ENCODE measurements at regions not wholly inside any gene's neighbourhood (a gene's known extent, or its start where the extent isn't known, plus 50 kb on each side); places are given as distances from the start of the nearest gene placed in this dataset.
"Not testable (repeated sequence)": the region's sequence is repeated elsewhere in the genome, so short reads cannot be mapped to it uniquely, and the experiment has no call there.

DNA sequence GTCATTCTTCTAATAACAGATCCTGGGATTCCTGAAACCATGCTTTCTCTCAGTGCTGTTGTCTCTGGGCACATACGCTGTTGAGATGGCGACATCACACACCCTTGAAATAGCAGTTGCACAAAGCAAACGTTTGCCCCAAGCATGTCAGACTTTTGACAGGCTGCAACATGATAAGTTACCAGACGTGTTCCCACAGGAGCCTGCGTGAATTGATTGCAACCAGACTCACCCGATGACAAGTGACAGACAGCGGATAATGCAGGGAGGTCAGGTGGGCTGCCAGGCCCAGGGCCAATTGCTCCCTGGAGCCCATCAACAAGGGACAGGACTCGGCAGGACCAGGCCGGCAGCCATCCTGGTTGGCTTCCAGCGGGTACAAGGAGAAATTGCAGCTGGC lies 310.9 kb downstream of the SIPA1L2 start:
- TF ChIP-seq, protein P1, sequence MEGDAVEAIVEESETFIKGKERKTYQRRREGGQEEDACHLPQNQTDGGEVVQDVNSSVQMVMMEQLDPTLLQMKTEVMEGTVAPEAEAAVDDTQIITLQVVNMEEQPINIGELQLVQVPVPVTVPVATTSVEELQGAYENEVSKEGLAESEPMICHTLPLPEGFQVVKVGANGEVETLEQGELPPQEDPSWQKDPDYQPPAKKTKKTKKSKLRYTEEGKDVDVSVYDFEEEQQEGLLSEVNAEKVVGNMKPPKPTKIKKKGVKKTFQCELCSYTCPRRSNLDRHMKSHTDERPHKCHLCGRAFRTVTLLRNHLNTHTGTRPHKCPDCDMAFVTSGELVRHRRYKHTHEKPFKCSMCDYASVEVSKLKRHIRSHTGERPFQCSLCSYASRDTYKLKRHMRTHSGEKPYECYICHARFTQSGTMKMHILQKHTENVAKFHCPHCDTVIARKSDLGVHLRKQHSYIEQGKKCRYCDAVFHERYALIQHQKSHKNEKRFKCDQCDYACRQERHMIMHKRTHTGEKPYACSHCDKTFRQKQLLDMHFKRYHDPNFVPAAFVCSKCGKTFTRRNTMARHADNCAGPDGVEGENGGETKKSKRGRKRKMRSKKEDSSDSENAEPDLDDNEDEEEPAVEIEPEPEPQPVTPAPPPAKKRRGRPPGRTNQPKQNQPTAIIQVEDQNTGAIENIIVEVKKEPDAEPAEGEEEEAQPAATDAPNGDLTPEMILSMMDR (IDR thresholded peaks at IDR 0.05; ENCODE audit: insufficient read depth, low read depth, low read length): no peak
- Histone ChIP-seq H3K36me3 (ENCODE audit: control insufficient read depth, insufficient read depth, low read length) (no peaks in the 10 kb centered on the region), H3K27me3 (ENCODE audit: control insufficient read depth, insufficient read depth, low read length) (no peaks in the 10 kb centered on the region), H3K4me3 (ENCODE audit: low read depth, low read length) (no peak overlapping the region)
- no peak for DNase-seq (ENCODE audit: low read depth)
- ChIA-PET CTCF (no interaction called here), POLR2A (no interaction called here)

- POLR2A ChIA-PET: no interaction called here
- CTCF ChIA-PET: no interaction called here
Observed at GRCh38 chr1:232318143-232318542, 311.8 kb downstream of the SIPA1L2 start.

DNA sequence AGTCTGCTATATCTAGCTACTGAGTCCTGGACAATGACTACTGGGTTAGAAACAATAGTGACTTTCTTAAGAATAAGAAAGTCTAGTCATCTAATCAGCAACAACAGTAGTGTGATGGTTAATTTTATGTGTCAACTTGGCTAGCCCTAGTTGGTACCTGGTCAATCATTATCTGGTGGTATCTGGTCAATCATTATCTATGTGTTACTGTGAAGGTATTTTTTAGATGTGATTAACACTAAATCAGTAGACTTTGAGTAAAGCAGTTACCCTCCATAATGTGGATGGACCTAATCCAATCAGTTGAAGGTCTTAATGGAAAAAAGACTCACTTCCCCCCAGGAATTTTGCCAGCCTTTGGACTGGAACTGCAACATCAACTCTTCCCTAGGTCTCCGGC lies 312.6 kb downstream of the SIPA1L2 start:
- TF ChIP-seq, protein P1 (IDR thresholded peaks at IDR 0.05; ENCODE audit: insufficient read depth, low read depth, low read length): no peak
- H3K36me3 ChIP-seq (ENCODE audit: control insufficient read depth, insufficient read depth, low read length): no peaks in the 10 kb centered on the region
- DNase-seq (ENCODE audit: low read depth): no peak
- CTCF ChIA-PET: no interaction called here
- no peak overlapping the region for H3K4me3 ChIP-seq (ENCODE audit: low read depth, low read length)
- POLR2A ChIA-PET: no interaction called here
- no peaks in the 10 kb centered on the region for H3K27me3 ChIP-seq (ENCODE audit: control insufficient read depth, insufficient read depth, low read length)

More at GRCh38 chr1:232318143-232318542, 311.8 kb downstream of the SIPA1L2 start:
- no peaks in the 10 kb centered on the region for H3K27me3 ChIP-seq (ENCODE audit: control insufficient read depth, insufficient read depth, low read length)
- TF ChIP-seq, protein P1 (IDR thresholded peaks at IDR 0.05; ENCODE audit: insufficient read depth, low read depth, low read length): no peak
- H3K4me3 ChIP-seq (ENCODE audit: low read depth, low read length): no peak overlapping the region
- H3K36me3 ChIP-seq (ENCODE audit: control insufficient read depth, insufficient read depth, low read length): no peaks in the 10 kb centered on the region
- no peak for DNase-seq (ENCODE audit: low read depth)

DNA sequence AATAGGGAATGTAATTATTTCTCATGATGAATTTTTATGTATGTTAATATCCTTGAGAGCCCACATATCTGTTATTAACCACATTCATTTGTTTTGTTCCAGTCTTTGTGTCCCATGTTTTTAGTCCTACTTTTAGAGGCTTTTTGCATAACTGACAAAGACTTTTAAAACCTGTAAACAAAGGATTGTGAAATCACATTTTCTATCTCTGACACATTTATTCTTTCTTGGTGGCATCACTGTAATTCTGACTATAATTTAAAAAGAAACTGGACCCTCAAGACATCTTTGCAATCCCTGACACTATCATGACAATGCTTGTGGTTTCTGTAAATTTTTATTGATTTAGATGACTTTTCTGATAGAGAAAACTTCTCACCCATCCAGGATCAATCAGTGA lies 313.1 kb downstream of the SIPA1L2 start:
- ChIA-PET POLR2A (no interaction called here), CTCF (no interaction called here)
- no peaks in the 10 kb centered on the region for H3K36me3 ChIP-seq (ENCODE audit: control insufficient read depth, insufficient read depth, low read length)
- no peaks in the 10 kb centered on the region for H3K27me3 ChIP-seq (ENCODE audit: control insufficient read depth, insufficient read depth, low read length)
- TF ChIP-seq, protein P1 (IDR thresholded peaks at IDR 0.05; ENCODE audit: insufficient read depth, low read depth, low read length): no peak
- no peak overlapping the region for H3K4me3 ChIP-seq (ENCODE audit: low read depth, low read length)
- peak; percentile 5 for DNase-seq (ENCODE audit: low read depth)

- H3K27me3 ChIP-seq (ENCODE audit: control insufficient read depth, insufficient read depth, low read length): not testable (repeated sequence)
- CTCF ChIA-PET: interaction anchor here (0.6 kb wide), 1 partner anchor 219 kb away, joined by 3 read pairs; no protein-coding TSS in a partner anchor
Observed at GRCh38 chr1:232313876-232314275, 316.1 kb downstream of the SIPA1L2 start.

GRCh38 chr1:232310541-232310940 lies 319.4 kb downstream of the SIPA1L2 start:
- H3K27me3 ChIP-seq (ENCODE audit: control insufficient read depth, insufficient read depth, low read length): no peaks in the 10 kb centered on the region
- no peak for DNase-seq (ENCODE audit: low read depth)
- TF ChIP-seq, protein P1 (IDR thresholded peaks at IDR 0.05; ENCODE audit: insufficient read depth, low read depth, low read length): no peak
- CTCF ChIA-PET: no interaction called here
- H3K4me3 ChIP-seq (ENCODE audit: low read depth, low read length): no peak overlapping the region
- no peaks in the 10 kb centered on the region for H3K36me3 ChIP-seq (ENCODE audit: control insufficient read depth, insufficient read depth, low read length)
- POLR2A ChIA-PET: no interaction called here

More at GRCh38 chr1:232313876-232314275, 316.1 kb downstream of the SIPA1L2 start:
- DNase-seq (ENCODE audit: low read depth); H3K36me3 ChIP-seq (ENCODE audit: control insufficient read depth, insufficient read depth, low read length); H3K4me3 ChIP-seq (ENCODE audit: low read depth, low read length); POLR2A ChIA-PET: not testable (repeated sequence)
